GM10266 (cell line): ENCODE measurements at regions not wholly inside any gene's neighbourhood (a gene's known extent, or its start where the extent isn't known, plus 50 kb on each side); places are given as distances from the start of the nearest gene placed in this dataset.

Experiments
- DNase-seq: peaks from one replicate; pipeline ENCODE4 v3.0.0; 2012; ENCODE audit errors: extremely low spot score
- TF ChIP-seq, protein P1 (sequence below): IDR thresholded peaks from 2 replicates; pipeline ENCODE4 v1.5.1; 2012; ENCODE audit warnings: mild to moderate bottlenecking, low read depth; ENCODE audit not compliant: control insufficient read depth, insufficient read depth; ENCODE audit errors: missing control alignments

GRCh38 chrX:71000139-71000538 is 68.0 kb downstream of the SNX12 start:
- no peak for DNase-seq

GRCh38 chrX:70998411-70999027 is 67.6 kb upstream of the SLC7A3 start:
- DNase-seq: peak; percentile 2
- TF ChIP-seq, protein P1, sequence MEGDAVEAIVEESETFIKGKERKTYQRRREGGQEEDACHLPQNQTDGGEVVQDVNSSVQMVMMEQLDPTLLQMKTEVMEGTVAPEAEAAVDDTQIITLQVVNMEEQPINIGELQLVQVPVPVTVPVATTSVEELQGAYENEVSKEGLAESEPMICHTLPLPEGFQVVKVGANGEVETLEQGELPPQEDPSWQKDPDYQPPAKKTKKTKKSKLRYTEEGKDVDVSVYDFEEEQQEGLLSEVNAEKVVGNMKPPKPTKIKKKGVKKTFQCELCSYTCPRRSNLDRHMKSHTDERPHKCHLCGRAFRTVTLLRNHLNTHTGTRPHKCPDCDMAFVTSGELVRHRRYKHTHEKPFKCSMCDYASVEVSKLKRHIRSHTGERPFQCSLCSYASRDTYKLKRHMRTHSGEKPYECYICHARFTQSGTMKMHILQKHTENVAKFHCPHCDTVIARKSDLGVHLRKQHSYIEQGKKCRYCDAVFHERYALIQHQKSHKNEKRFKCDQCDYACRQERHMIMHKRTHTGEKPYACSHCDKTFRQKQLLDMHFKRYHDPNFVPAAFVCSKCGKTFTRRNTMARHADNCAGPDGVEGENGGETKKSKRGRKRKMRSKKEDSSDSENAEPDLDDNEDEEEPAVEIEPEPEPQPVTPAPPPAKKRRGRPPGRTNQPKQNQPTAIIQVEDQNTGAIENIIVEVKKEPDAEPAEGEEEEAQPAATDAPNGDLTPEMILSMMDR: peak; percentile 35

More at GRCh38 chrX:71000139-71000538, 68.0 kb downstream of the SNX12 start:
- TF ChIP-seq, protein P1: no peak

- DNase-seq: no peak
- TF ChIP-seq, protein P1: no peak
Observed at GRCh38 chrX:70995338-70995737, 64.4 kb upstream of the SLC7A3 start.

DNA sequence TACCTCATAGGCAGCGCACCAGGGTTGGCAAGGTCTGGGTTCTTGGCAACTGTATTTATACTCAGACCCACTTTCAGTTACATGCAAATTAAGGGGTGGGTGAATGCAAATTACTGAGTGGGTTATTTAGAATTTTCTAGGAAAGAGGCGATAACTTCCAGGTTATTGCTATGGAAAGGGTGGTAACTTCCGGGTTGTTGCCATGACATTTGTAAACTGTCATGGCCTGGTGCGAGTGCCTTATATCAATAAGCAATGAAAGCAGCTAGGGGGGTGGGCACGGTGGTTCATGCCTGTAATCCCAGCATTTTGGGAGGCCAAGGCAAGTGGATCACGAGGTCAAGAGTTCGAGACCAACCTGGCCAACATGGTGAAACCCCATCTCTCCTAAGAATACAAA is 57.5 kb upstream of the SLC7A3 start:
- TF ChIP-seq, protein P1: no peak
- no peak for DNase-seq
